ENCODE measurements at regions not wholly inside any gene's neighbourhood (a gene's known extent, or its start where the extent isn't known, plus 50 kb on each side); places are given as distances from the start of the nearest gene placed in this dataset.

- TF ChIP-seq POLR2AphosphoS5 (IDR thresholded peaks at IDR 0.05; ENCODE audit: low read depth, low read length) (no peak), TAF1 (IDR thresholded peaks at IDR 0.05; ENCODE audit: borderline replicate concordance, insufficient read depth, low read length) (no peak), REST (IDR thresholded peaks at IDR 0.05; ENCODE audit: insufficient read depth in 1 of 2, low read depth in 2 of 2, low read length in 2 of 2) (no peak), SIN3A (IDR thresholded peaks at IDR 0.05; ENCODE audit: borderline replicate concordance, insufficient read depth, low read length) (no peak), FOXP2 (optimal IDR thresholded peaks at IDR 0.05; ENCODE audit: borderline replicate concordance, extremely low read depth, extremely low read length, insufficient read depth) (no peak)
Measured at GRCh38 chr16:62583414-62583813, 547.2 kb upstream of the CDH8 start.

Data from PFSK-1 (cell line).